Stomach (tissue), 8 donors: ENCODE measurements at regions not wholly inside any gene's neighbourhood (a gene's known extent, or its start where the extent isn't known, plus 50 kb on each side); places are given as distances from the start of the nearest gene placed in this dataset.

ENCODE experiments used
- DNase-seq, 2 donors: peaks; one replicate each; pipeline versions ENCODE4 v3.0.0 to v3.0.0-alpha.2; 2013 to 2019
- H3K27ac ChIP-seq, 5 donors: fragments of 200-600 bp in 4 of 5; sonication (generic) in 4 of 5; one replicate each; pipeline ENCODE4 v1.5.1; 2013 to 2019; ENCODE audit warnings: mild to moderate bottlenecking in 1 of 5, moderate library complexity in 1 of 5
- H3K27me3 ChIP-seq, 3 donors: fragments of 200-600 bp; sonication (generic); one replicate each; pipeline ENCODE4 v1.5.1; 2017 to 2019; ENCODE audit warnings: mixed run types in 1 of 3
- H3K36me3 ChIP-seq, 4 donors: fragments of 200-600 bp; sonication (generic); 1 replicate in 3 of 4; 2 replicates in 1 of 4; pipeline ENCODE4 v1.5.1; 2016 to 2019
- H3K4me1 ChIP-seq, 4 donors: fragments of 200-600 bp; sonication (generic); one replicate each; pipeline ENCODE4 v1.5.1; 2016 to 2019
- H3K4me3 ChIP-seq, 4 donors: fragments of 200-600 bp; sonication (generic) in 3 of 4; one replicate each; pipeline ENCODE4 v1.5.1; 2016 to 2019; ENCODE audit warnings: mild to moderate bottlenecking in 1 of 4
- H3K9me3 ChIP-seq, 4 donors: fragments of 200-600 bp; sonication (generic); one replicate each; pipeline ENCODE4 v1.5.1; 2016 to 2019
- CTCF ChIP-seq, 7 experiments: fragments of 450-650 bp in 4 of 7; fragments of 200-600 bp in 3 of 7; sonication (generic) in 3 of 7; IDR thresholded peaks; one replicate each; pipeline ENCODE4 v1.5.1; 2016 to 2019; ENCODE audit warnings: antibody characterized with exemption in 7 of 7, control low read depth in 2 of 7, mild to moderate bottlenecking in 1 of 7
- EP300 ChIP-seq: sonication (generic); formaldehyde crosslinking; IDR thresholded peaks from one replicate; pipeline ENCODE4 v1.6.1; 2017; ENCODE audit warnings: antibody characterized with exemption
- POLR2A ChIP-seq, 4 donors: fragments of 450-650 bp; IDR thresholded peaks; one replicate each; pipeline ENCODE4 v1.6.1; 2016; ENCODE audit warnings: antibody characterized with exemption in 4 of 4, control low read depth in 2 of 4, mild to moderate bottlenecking in 1 of 4, moderate library complexity in 1 of 4
- POLR2AphosphoS5 ChIP-seq, 3 donors: sonication (generic); formaldehyde crosslinking; IDR thresholded peaks; one replicate each; pipeline ENCODE4 v1.6.1; 2016; ENCODE audit warnings: antibody characterized with exemption in 3 of 3
- WGBS, 5 donors: extraction: QIAGEN DNeasy Blood & Tissue Kit in 3 of 5; methylation state at CpG; one replicate each; pipeline versions ENCODE4 v1.1.5 to v1.1.7; 2013 to 2018; 5-methylcytosine and 5-hydroxymethylcytosine counted together
- intact Hi-C: fragments of 100-400 bp; cut with DNase I; formaldehyde crosslinking; loops from one replicate; pipeline ENCODE4 v1.15.1; 2023; ENCODE audit warnings: low total_unique reads
- donor health status: healthy with polysubstance abuse.
- donor health status: Bipolar disorder and iron deficiency.
- donor health status: healthy.

- WGBS, 5 donors, result 72 to 85% (median 78%) methylated on average over 1 of the region's 1 CpG
- H3K36me3 ChIP-seq, result no peaks in the 10 kb centered on the region
- intact Hi-C loops, result no loop called here
- TF ChIP-seq POLR2AphosphoS5 (IDR thresholded peaks at IDR 0.05) (no peak), CTCF (IDR thresholded peaks at IDR 0.05) (no peak), POLR2A (IDR thresholded peaks at IDR 0.05) (no peak), EP300 (no peak)
- H3K9me3 ChIP-seq, result peaks cover 0 to 11% (median 5%) of the 10 kb centered on the region in 4 donors
- DNase-seq, result no peak
- H3K4me1 ChIP-seq, result no peaks in the 10 kb centered on the region
- H3K27ac ChIP-seq, result no peak overlapping the region
- H3K27me3 ChIP-seq, result no peaks in the 10 kb centered on the region
- no peak overlapping the region for H3K4me3 ChIP-seq
These were observed 371.7 kb upstream of the RND3 start for GRCh38 chr2:150859162-150859561.

GRCh38 chr2:150858382-150858781 lies 370.9 kb upstream of the RND3 start:
- no peaks in the 10 kb centered on the region for H3K36me3 ChIP-seq
- TF ChIP-seq POLR2AphosphoS5 (IDR thresholded peaks at IDR 0.05) (no peak), CTCF (IDR thresholded peaks at IDR 0.05) (no peak), EP300 (no peak), POLR2A (IDR thresholded peaks at IDR 0.05) (no peak)

GRCh38 chr2:150856596-150857281 lies 369.3 kb upstream of the RND3 start:
- no peak overlapping the region for H3K4me3 ChIP-seq
- WGBS, 5 donors, result 38 to 54% (median 45%) methylated on average over 1 of the region's 1 CpG
- no peak for DNase-seq
- no peak overlapping the region for H3K27ac ChIP-seq
- no peaks in the 10 kb centered on the region for H3K4me1 ChIP-seq
- H3K9me3 ChIP-seq, result no peaks in the 10 kb centered on the region
- H3K27me3 ChIP-seq, result no peaks in the 10 kb centered on the region
- TF ChIP-seq POLR2A (IDR thresholded peaks at IDR 0.05) (no peak), EP300 (no peak), CTCF (IDR thresholded peaks at IDR 0.05) (no peak), POLR2AphosphoS5 (IDR thresholded peaks at IDR 0.05) (no peak)
- intact Hi-C loops, result no loop called here
- H3K36me3 ChIP-seq, result no peaks in the 10 kb centered on the region

More at GRCh38 chr2:150858382-150858781, 370.9 kb upstream of the RND3 start:
- no peaks in the 10 kb centered on the region for H3K4me1 ChIP-seq
- H3K4me3 ChIP-seq, result no peak overlapping the region
- WGBS, 5 donors, result 78 to 89% (median 82%) methylated on average over 5 of the region's 5 CpGs
- H3K27me3 ChIP-seq, result no peaks in the 10 kb centered on the region
- intact Hi-C loops, result no loop called here
- H3K9me3 ChIP-seq, result peaks cover 0 to 4% (median 1%) of the 10 kb centered on the region in 4 donors
- no peak for DNase-seq
- H3K27ac ChIP-seq, result no peak overlapping the region

GRCh38 chr2:150853263-150853662 lies 365.8 kb upstream of the RND3 start:
- Histone ChIP-seq H3K36me3 (no peaks in the 10 kb centered on the region), H3K4me1 (no peaks in the 10 kb centered on the region), H3K27me3 (no peaks in the 10 kb centered on the region), H3K27ac (no peak overlapping the region), H3K9me3 (peaks cover 0 to 9% (median 4%) of the 10 kb centered on the region in 4 donors), H3K4me3 (no peak overlapping the region)
- no peak for TF ChIP-seq CTCF (IDR thresholded peaks at IDR 0.05)
- no peak for TF ChIP-seq POLR2A (IDR thresholded peaks at IDR 0.05)
- TF ChIP-seq POLR2AphosphoS5 (IDR thresholded peaks at IDR 0.05), result no peak
- TF ChIP-seq EP300, result no peak
- DNase-seq, result peak in 1 of 2 donors; percentile 14
- intact Hi-C loops, result no loop called here
- WGBS, 5 donors, result 50 to 79% (median 73%) methylated on average over 2 of the region's 2 CpGs
